Dedifferentiated amniotic fluid mesenchymal stem cell (primary cell): ENCODE measurements at regions not wholly inside any gene's neighbourhood (a gene's known extent, or its start where the extent isn't known, plus 50 kb on each side); places are given as distances from the start of the nearest gene placed in this dataset.

Experiments
- DNase-seq: peaks from one replicate; pipeline ENCODE4 v3.0.0-alpha.2; 2016; ENCODE audit errors: extremely low spot score

DNA sequence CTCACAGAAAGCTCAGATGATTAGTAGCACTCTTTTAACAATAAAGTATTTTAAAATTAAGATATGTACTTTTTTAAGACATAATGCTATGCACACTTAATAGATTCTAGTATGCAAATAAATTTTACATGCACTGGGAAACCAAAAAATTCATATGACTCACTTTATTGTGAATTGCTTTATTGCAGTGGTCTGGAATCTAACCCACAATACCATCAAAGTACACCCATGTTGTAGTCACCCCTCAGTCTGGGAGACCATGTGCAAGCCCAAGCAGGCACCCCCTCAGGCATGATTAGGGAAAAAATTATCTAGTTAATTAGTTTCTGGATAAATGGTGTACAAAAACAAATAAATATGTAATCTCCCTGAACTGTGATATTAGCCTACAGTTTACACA is 649.0 kb upstream of the HS6ST1 start:
- no peak for DNase-seq

DNA sequence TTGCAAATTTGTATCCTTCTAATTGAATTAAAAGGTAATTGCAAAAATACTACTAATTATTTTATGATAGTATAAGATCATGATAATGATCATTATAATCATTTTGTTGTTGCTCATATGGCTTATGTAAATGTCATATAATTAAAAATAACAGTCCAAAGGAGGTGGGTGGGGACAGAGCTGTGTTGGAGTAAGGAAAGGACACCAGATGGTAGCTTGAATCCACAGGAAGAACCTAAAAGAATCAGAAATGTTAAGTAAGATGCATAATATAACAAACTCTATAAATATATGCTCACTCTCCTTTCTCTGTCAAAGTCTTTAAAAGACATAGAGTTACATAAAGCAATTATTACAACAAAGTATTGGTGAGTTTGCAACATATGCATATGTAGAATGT is 650.7 kb upstream of the HS6ST1 start:
- no peak for DNase-seq

DNA sequence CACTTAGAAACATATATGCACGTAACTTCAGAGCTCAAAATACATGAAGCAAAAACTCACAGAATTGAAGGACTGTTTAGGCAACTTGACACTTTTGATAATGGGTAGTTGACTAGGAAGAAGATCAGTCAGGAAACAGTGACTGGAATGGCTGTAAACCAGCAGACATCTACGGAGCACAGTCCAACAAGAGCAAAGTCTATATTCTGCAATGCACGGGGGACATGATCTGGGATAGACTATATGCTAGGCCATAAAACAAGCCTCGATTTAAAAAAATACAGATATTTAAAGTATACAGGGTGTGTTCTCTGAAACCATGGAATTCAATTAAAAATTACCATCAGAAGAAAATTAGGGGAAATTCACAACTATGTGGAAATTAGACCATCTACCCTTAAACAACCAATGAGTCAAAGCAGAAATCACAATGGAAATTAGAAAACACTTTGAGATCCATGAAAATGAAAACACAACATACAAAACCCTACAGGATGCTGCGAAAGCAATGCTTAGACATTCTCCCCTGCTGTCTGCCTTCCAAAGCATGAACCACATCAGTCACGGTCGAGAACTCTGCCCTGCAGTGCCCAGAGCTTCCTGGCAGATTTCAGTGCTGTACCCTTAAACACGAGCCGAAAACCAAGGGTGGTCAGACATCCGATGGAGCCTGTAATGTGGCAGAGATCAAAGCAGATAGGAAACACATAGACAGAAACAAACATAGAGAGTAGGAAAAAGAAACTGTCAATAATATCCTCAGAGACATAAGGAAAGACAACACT is 651.9 kb upstream of the HS6ST1 start:
- no peak for DNase-seq

DNA sequence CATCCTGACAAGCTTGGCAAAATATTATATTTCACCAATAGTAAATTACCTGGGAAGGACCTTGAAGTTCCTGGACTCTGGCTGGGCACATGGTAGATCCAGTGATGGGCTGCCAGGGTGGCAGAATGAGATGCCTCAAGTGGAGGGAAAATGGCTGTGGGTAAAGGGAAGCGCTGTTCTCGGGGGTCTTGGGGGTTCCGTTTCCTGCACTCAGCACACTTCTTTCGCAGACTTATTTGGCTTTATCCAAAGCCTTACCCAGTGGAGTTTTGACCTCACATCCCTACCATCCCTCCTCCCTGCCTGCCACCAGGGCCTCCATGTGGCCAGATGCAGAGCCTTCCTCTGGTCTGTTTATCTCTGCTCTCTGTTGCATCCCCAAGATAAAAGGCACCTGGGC is 654.9 kb upstream of the HS6ST1 start:
- no peak for DNase-seq

DNA sequence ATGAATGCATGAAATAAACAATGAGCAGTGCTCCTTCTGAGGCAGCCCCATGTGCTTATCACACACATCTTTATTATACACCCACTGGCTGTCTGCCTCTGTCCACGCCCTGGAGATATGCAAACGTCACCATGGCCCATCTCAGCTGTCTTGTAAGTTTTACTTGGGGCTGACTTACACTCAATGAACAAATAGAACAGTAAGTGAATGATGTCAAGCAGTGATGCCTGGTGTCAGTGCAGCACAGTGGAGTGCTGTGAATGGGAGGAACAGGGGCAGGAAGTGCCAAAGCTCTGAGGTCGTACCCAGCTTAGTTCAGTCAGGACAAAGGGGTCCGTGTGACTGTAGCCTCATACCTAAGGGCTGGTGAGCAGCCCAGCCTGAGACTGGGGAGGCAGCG is 659.5 kb upstream of the HS6ST1 start:
- DNase-seq = no peak

DNA sequence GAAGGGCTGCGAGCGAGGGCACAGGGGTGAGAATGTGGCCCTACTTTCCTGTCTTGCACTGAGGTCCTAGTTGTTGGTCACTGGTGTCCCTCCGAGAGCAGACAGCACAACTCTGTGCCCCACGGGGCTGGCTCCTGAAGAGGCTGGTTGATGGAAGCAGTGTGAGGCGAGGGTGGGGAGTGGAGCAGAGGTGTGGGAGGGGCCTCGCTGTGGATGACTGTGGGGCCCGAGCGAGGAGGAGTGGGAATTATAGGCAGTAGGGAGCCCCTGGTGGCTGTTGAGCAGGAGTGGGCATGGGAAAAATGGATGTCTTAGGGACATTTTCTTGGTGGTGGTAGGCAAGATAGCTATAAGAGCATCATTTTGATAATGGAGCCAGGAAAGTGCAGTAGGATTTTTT is 660.5 kb upstream of the HS6ST1 start:
- DNase-seq = no peak

DNA sequence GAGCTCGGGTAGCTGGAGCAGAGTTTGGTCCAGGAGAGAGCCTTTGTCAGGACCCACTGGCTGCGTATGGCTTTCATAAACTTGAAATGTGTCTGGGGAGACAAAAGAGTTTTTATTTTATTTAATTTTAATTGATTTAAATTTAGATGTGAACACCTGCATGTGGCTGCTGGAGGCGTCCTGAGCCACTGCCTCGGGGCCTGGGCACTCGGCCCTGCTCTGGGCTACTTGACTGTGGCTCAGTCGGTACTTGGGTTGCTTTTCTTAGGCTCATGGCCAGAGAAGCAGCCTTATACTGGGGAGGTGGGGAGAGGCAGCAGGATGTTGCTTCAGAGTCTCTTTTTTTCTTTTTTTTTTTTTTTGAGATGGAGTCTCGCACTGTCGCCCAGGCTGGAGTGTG is 661.8 kb upstream of the HS6ST1 start:
- DNase-seq = no peak

DNA sequence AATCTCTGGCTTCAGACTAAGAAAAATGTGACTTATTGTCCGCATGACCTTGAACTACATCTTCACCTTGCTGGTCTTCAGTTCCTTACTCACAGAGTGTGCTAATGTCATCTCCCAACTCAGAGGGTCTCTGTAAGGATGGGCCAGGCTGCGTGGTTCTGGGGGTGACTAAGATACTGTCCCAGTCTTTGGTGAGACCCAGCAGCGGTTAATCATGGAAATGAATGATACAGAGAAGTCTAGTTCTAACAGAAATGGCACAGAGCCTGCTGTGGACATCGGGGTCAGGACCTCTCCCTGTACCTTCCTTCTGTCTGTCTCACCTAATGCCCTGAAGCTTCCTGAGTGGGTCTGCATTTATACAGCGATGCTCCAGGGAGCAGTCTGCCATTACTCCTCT is 662.7 kb upstream of the HS6ST1 start:
- no peak for DNase-seq

DNA sequence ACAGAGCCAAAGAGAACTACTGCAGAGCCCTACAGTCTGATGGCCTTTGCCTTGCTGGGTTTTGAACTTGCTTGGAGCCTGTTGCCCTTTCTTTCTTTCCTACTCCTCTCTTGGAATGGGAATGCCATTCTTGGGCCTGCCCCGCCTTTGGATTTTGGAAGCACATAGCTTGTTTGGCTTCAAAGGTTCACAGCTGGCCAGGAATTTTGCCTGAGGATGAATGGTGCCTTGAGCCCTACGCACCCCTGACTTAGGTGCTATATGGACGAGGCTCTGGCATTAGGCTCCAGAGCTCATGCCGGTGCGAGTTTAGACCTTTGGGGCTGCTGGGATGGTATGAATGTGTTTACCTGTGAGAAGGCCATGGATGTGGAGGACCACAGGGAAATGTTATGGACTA is 663.3 kb upstream of the HS6ST1 start:
- no peak for DNase-seq

DNA sequence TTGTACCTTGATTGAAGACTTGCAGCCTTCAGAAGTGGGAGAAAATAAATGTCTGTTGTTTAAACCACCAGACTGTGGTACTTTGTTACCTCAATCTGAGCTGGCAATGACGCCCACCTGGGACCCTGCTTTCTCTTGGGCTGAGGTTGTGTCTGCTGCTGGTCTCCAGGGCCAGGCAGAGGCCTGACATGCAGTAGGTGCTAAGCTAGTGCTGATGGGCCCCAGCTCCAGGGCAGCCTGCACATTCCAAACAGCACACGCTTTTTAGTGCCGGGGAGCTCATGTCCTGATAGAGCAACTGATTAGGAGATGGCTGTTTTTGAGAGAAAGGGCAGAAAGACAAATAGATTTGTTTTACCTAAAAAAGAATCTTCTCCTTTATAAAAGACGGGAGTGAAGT is 664.0 kb upstream of the HS6ST1 start:
- no peak for DNase-seq

DNA sequence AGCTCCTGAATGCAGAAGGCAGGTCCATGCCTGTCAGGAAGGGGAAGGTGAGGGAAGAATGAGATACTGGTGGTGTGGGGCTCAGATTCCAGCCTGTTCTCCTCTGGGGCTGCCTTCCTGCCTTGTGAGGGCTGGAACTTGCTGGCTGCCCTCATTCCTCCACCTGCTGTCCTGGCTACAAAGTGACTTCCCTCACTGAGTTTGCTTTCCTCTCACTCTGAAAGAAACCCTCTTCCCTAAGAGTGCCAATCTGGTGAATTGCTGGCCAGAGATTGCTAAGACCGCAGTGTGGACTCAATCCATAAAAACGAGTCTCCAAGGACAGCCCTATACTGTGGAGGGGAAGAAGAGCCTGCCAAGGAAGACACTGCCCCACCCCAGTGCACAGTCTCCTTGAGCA is 664.4 kb upstream of the HS6ST1 start:
- no peak for DNase-seq

DNA sequence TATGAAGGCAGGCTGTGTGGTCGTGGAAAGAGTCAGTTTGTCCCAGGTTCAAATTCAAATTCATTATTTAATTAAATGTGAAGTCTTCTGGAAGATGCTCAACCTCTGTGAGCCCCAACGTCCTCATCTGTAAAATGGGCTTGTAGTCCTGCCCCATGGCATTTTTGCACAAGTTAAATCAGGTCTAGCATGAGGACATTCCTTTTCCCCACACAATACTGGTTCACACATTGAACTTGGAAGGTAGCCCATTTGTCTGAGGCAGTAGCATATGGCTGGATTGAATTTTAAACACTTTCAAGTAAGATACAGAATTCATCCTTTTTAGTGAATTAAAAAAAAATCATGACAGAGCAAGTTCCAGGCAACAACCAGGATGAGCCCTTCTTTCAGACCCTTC is 665.4 kb upstream of the HS6ST1 start:
- DNase-seq = no peak

DNA sequence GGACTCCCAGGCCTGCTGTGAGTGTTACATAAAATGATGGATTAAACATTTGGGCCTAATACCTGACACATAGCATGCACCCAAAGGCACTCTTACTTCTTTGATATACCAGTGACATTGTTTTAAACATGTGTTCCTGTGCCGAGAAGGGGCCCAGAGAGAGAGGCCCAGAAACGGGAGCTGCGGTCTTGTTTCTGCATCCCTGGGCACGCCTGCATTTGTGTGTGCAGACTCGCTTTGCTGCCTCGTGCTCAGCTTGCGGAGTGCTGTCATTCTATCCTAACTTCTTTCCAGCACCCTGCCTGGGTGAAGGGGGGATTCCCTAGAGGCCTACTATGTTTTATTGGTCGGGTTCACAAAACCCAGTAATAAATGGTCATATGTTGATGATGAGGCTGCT is 666.2 kb upstream of the HS6ST1 start:
- no peak for DNase-seq

DNA sequence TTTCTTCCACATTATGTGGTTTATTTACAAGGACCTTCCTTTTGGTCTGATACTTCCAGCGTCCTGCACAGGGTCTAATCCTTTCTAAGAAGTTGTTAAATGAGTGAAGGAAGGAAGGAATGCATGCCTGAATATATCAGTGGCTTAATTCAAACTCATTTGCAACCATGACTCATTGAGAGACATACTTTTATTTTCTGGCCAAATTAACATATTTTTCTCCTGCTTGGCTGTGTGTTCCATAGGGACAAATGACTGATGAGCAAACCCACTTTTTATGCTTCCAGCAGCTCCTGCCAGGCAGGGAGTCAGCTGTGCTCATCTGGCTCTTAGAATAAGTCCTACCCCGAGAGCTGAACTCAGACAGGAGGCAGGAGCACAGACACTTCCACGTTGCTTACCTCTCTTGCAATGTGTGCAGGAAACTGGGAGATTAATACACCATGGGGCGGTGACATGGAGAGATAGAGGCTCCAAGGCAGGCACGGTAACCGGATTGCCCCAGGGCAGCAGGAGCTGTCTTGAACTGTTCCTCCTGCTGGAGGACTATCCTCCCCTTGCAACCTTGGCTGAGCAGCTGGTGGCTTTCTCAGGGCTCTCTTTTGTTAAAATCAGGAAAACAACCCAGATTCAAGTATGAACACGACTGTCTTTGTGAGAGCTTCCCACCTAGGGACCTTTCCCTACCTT is 667.5 kb upstream of the HS6ST1 start:
- no peak for DNase-seq

DNA sequence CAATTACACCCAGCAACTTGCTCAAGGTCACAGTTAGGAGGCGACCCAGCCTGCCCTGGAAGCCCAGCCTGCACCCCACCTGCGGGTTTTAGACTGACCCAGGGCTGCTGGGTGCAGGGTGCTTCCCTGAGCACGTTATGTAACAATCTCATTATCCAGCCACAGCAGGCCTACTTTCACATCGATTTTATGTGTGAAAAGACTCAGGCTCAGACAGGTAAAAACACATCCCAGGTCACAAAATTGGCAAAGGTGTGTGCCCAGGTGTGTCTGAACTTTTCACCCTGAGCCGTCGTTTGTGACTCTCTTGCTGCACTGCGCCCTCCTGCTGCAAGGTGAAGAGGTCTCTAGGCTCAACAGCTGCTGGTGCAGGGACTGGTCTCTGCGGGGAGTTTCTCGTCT is 668.2 kb upstream of the HS6ST1 start:
- DNase-seq = no peak

DNA sequence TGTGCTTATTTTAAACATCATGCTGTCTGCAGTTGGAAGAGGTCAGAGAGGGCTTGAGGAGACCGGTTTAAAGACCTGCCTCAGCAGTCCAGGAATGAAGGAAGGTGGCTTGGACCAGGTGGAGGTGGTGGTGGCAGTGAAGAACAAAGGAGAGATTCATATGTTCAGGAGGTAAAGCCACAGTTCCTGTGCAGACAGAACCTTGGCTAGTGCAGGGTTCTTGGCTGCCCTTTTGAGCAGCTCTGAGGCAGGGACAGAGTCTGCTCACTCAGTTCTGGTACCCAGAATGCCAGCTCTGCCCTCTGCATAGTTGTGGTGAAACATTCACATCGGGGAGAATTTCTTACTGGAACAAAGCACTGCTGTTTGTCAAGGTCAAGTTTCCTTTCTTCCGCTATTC is 669.7 kb upstream of the HS6ST1 start:
- no peak for DNase-seq

DNA sequence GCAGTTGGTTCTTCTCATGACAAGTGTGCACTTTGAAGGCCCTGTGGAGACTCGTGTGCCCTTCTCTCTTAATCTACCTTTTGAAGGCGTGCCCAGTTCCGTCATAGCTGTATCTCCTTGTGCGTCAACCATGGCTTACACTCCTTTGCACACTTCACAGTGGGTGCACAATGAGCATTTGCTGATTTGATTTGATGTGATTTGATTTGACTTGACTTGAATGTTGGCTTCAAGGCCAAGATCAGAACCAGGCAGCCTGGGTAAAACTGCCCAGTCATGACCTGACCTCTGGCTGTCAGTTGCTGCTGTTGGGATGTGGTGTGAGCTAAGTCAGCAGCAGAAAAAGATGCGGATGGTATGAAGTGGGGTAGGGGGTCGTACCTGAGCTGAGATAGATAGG is 670.3 kb upstream of the HS6ST1 start:
- DNase-seq = no peak

DNA sequence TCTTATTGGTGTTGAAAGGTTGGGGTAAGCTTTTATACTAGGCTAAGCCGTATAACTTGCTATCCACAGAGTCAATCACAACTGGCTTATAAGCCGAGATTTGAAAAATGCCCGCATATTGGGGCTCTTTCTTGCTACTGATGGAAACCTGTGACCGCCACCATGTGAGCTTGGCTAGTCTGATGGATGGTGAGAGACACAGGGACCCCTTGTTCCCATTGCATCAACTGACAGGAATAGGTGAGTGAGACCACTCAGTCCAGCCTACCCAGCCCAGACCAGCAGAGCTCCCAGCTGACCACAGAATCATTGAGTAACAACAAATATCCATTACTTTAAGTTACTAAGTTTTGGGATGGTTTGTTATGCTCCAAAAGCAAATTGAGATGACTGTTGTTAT is 676.4 kb upstream of the HS6ST1 start:
- DNase-seq = no peak

DNA sequence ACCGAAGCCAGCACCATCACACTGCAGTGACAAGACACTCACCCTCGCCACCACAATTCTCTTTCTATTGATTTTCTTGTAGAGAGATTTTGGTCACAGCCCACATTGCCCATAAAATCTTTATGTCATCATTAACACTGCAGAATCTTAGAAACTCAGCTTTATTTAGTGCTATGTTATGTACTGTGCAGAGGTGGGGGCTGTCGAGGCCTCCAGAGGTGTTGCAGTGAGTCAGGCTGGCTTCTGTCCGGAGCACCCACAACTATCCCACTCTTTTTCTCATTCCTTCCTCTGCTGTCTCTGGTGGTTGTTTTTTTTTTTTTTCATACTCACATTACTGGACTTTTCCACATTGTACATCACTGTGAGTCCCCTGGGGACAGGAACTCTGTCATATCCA is 677.4 kb upstream of the HS6ST1 start:
- DNase-seq = no peak

DNA sequence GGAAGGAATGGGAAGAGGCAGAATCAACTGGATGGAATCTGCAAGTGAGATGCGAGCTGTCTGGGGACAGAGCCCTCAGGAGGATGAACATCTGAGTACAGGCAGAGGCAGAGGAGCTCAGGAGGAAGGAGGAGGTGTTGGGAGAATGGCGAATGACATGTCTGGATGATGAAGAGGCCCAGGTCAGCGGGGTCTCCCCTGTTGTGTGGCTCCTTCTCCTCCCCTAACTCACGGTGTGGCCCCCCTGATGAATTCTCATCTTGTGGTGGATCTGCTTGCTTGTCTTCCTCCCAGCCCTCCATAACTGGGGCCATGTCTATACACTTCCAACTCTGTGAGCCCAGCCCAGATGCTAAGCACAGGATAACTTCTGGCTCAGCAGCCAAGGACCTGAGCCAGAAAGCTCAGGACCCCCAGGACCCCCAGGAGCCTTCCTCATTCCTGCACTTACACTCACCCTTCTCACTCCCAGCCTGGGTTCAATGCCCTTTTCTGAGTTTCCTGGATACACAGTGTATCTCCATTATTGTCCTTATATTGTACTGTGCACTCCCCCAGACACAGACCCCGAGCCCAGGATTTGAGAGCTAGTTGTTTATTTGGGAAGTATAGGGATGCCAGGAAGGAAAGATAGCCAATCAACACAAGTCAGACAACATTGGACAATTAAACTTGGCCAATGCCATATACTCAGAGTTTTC is 678.6 kb upstream of the HS6ST1 start:
- DNase-seq = no peak

DNA sequence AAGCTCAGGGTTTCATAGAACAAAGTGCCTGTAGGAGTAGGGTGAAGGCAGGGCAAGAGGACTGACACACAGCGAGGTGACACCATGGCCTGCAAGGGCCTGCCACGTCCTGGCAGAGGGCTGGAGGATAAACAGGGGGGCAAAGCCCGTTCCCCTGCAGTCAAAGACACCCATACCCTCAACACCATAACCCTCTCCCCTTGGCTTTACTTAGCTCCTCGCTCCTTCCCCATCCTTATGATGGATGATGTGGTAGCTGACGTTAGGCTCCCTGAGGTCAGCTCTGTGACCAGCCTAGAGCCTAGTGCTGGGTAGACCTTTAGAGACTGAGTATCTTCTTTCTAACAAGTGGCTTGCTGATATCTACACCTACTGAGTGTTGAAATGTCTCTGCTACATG is 683.3 kb upstream of the HS6ST1 start:
- no peak for DNase-seq

DNA sequence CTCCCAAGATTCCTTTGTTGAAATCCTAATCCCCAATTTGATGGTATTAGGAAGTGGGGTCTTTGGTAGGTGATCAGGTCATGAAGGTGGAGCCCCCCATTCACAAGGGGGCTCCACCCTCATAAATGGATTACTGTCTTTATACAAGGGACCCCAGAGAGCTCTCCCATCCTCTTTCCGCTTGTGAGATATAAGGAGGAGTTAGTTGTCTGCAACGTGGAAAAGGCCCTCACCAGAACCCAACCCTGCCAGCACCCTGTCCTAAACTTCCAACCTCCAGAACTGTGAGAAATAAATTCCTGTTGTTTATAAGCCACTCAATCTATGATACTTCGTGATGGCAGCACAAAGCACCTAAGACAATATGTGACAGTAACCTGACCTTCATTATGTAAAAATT is 684.1 kb upstream of the HS6ST1 start:
- no peak for DNase-seq

DNA sequence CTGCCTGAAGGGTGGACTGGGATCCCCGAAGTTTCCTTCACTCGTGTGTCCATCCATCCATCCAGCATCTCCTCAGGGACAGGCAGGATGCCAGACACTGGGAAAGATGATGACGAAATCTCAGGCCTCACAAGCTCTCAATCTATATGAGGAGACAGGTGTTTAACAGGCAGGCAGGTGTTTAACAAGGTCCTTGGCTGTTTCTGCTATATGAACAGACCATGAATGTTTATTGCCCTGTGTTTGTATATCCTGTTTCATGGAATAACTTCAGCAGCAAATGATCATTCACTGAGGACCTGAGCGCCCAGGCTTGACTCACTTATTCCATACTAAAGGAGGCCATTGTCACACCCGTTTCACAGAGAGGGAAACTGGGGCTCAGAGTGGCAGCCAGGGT is 685.8 kb upstream of the HS6ST1 start:
- DNase-seq = no peak
